NT2/D1 (cell line): ENCODE measurements at regions not wholly inside any gene's neighbourhood (a gene's known extent, or its start where the extent isn't known, plus 50 kb on each side); places are given as distances from the start of the nearest gene placed in this dataset.

Experiments
- SUZ12 ChIP-seq: IDR thresholded peaks from 2 replicates; pipeline ENCODE4 v1.6.1; 2011; ENCODE audit not compliant: insufficient read length, insufficient read depth; ENCODE audit errors: extremely low read depth
- YY1 ChIP-seq: IDR thresholded peaks from 2 replicates; pipeline ENCODE4 v1.6.1; 2011; ENCODE audit not compliant: insufficient read length, insufficient read depth
- ZNF274 ChIP-seq: IDR thresholded peaks from 2 replicates; pipeline ENCODE4 v1.6.1; 2011; ENCODE audit warnings: mild to moderate bottlenecking, low read depth, low read length

DNA sequence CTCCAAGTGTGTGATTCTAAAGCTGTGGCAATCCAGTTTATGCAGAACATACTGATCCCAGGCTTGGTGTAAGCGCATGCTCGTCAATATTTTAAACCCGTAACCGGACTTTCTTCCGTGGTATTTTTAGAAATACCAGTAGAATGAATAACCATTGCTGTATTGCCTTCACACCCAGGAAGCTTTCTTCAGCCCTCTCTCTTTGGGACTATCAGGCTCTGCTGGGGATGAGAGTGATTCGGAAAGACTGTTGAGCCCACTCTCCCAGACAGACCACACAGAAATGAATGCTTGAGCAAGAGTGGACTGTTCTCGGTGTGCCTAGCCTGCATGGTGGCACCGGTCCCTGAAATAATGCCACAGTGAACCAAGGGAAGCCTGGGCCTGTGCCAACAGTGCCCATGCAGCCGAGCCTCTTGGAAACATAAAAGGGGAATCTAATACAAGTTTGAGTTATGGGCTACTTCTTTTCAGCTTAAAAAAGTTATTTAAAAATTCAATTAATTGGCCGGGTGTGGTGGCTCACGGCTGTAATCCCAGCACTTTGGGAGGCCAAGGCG, 89.9 kb upstream of the ELAC2 start:
- TF ChIP-seq YY1 (no peak), ZNF274 (no peak), SUZ12 (no peak)
